Sigmoid colon (tissue), 6 donors: ENCODE measurements at regions not wholly inside any gene's neighbourhood (a gene's known extent, or its start where the extent isn't known, plus 50 kb on each side); places are given as distances from the start of the nearest gene placed in this dataset.

Experiments used
- DNase-seq: peaks from one replicate; pipeline ENCODE4 v3.0.0-alpha.2; 2019
- H3K27ac ChIP-seq, 4 donors: fragments of 200-600 bp; sonication (generic); one replicate each; pipeline ENCODE4 v1.5.1; 2016 to 2019; ENCODE audit warnings: mild to moderate bottlenecking in 1 of 4
- H3K27me3 ChIP-seq, 3 donors: fragments of 200-600 bp; sonication (generic); one replicate each; pipeline ENCODE4 v1.5.1; 2019; ENCODE audit warnings: mild to moderate bottlenecking in 1 of 3
- H3K36me3 ChIP-seq, 4 donors: fragments of 200-600 bp; sonication (generic); one replicate each; pipeline ENCODE4 v1.5.1; 2016 to 2019
- H3K4me1 ChIP-seq, 4 donors: fragments of 200-600 bp; sonication (generic); one replicate each; pipeline ENCODE4 v1.5.1; 2017 to 2019
- H3K4me3 ChIP-seq, 4 donors: fragments of 200-600 bp; sonication (generic); one replicate each; pipeline ENCODE4 v1.5.1; 2017 to 2019; ENCODE audit warnings: mild to moderate bottlenecking in 2 of 4, moderate library complexity in 1 of 4
- H3K9me3 ChIP-seq, 4 donors: fragments of 200-600 bp in 3 of 4; sonication (generic) in 3 of 4; one replicate each; pipeline versions ENCODE4 v1.5.1 to v1.6.1; 2013 to 2019
- CTCF ChIP-seq, 4 experiments: fragments of 450-650 bp in 3 of 4; fragments of 200-600 bp in 1 of 4; IDR thresholded peaks; one replicate each; pipeline ENCODE4 v1.5.1; 2016 to 2019; ENCODE audit warnings: antibody characterized with exemption in 4 of 4, mild to moderate bottlenecking in 3 of 4, moderate library complexity in 2 of 4
- EP300 ChIP-seq, 4 donors: sonication (generic); formaldehyde crosslinking; IDR thresholded peaks; one replicate each; pipeline ENCODE4 v1.6.1; 2017; ENCODE audit warnings: antibody characterized with exemption in 4 of 4
- POLR2A ChIP-seq, 2 donors: fragments of 450-650 bp; IDR thresholded peaks; one replicate each; pipeline ENCODE4 v1.6.1; 2016; ENCODE audit warnings: antibody characterized with exemption in 2 of 2, mild to moderate bottlenecking in 2 of 2, moderate library complexity in 2 of 2
- POLR2AphosphoS5 ChIP-seq, 4 donors: sonication (generic); formaldehyde crosslinking; IDR thresholded peaks; one replicate each; pipeline ENCODE4 v1.6.1; 2017; ENCODE audit warnings: antibody characterized with exemption in 4 of 4
- WGBS, 2 donors: extraction: QIAGEN DNeasy Blood & Tissue Kit; methylation state at CpG; one replicate each; pipeline ENCODE4 v1.1.7; 2013; 5-methylcytosine and 5-hydroxymethylcytosine counted together
- intact Hi-C: fragments of 100-400 bp; cut with DNase I; formaldehyde crosslinking; loops from one replicate; pipeline ENCODE4 v1.15.1; 2023
- donor health status: healthy with polysubstance abuse.
- donor health status: healthy.

GRCh38 chr17:64773836-64774761 lies 112.0 kb upstream of the SMURF2 start:
- no peak overlapping the region for H3K4me3 ChIP-seq
- 34 to 65% methylated on average over 18 of the region's 18 CpGs for WGBS, 2 donors
- peaks cover 10 to 15% (median 12%) of the 10 kb centered on the region in 3 donors for H3K27me3 ChIP-seq
- H3K9me3 ChIP-seq = no peaks in the 10 kb centered on the region
- intact Hi-C loops = no loop called here
- TF ChIP-seq POLR2AphosphoS5 (IDR thresholded peaks at IDR 0.05) = no peak
- peak in 1 of 2 donors; percentile 14 for TF ChIP-seq POLR2A (IDR thresholded peaks at IDR 0.05)
- DNase-seq = no peak
- H3K27ac ChIP-seq = no peak overlapping the region
- no peaks in the 10 kb centered on the region for H3K36me3 ChIP-seq
- H3K4me1 ChIP-seq = peaks cover 0 to 32% (median 28%) of the 10 kb centered on the region in 4 donors

- WGBS, 2 donors = 72 to 73% methylated on average over 6 of the region's 6 CpGs
- H3K27me3 ChIP-seq = peaks cover 5 to 8% (median 5%) of the 10 kb centered on the region in 3 donors
- intact Hi-C loops = no loop called here
- H3K36me3 ChIP-seq = no peaks in the 10 kb centered on the region
- TF ChIP-seq POLR2AphosphoS5 (IDR thresholded peaks at IDR 0.05) (no peak), CTCF (IDR thresholded peaks at IDR 0.05) (no peak), EP300 (IDR thresholded peaks at IDR 0.05) (no peak), POLR2A (IDR thresholded peaks at IDR 0.05) (no peak)
- no peaks in the 10 kb centered on the region for H3K9me3 ChIP-seq
- DNase-seq = no peak
- no peak overlapping the region for H3K27ac ChIP-seq
- H3K4me3 ChIP-seq = no peak overlapping the region
- H3K4me1 ChIP-seq = peaks cover 0 to 25% (median 21%) of the 10 kb centered on the region in 4 donors
These were observed 111.3 kb upstream of the SMURF2 start for GRCh38 chr17:64773386-64773835.

- TF ChIP-seq EP300 (IDR thresholded peaks at IDR 0.05) (no peak), POLR2A (IDR thresholded peaks at IDR 0.05) (no peak), CTCF (IDR thresholded peaks at IDR 0.05) (no peak), POLR2AphosphoS5 (IDR thresholded peaks at IDR 0.05) (no peak)
- H3K27me3 ChIP-seq = peaks cover 0 to 2% (median 0%) of the 10 kb centered on the region in 3 donors
- no peaks in the 10 kb centered on the region for H3K36me3 ChIP-seq
- H3K4me1 ChIP-seq = peaks cover 0 to 19% (median 16%) of the 10 kb centered on the region in 4 donors
- WGBS, 2 donors = 94 to 96% methylated on average over 6 of the region's 6 CpGs
- intact Hi-C loops = no loop called here
- no peak for DNase-seq
- no peak overlapping the region for H3K4me3 ChIP-seq
- no peak overlapping the region for H3K27ac ChIP-seq
- H3K9me3 ChIP-seq = no peaks in the 10 kb centered on the region
These were observed 110.8 kb upstream of the SMURF2 start for GRCh38 chr17:64772845-64773299.

- intact Hi-C loops = no loop called here
- no peak for DNase-seq
- Histone ChIP-seq H3K27me3 (no peaks in the 10 kb centered on the region), H3K27ac (no peak overlapping the region), H3K4me1 (peaks cover 0 to 13% (median 9%) of the 10 kb centered on the region in 4 donors), H3K36me3 (no peaks in the 10 kb centered on the region), H3K9me3 (no peaks in the 10 kb centered on the region), H3K4me3 (no peak overlapping the region)
- WGBS, 2 donors = 80 to 81% methylated on average over 5 of the region's 5 CpGs
- TF ChIP-seq EP300 (IDR thresholded peaks at IDR 0.05) (no peak), POLR2A (IDR thresholded peaks at IDR 0.05) (no peak), POLR2AphosphoS5 (IDR thresholded peaks at IDR 0.05) (no peak), CTCF (IDR thresholded peaks at IDR 0.05) (no peak)
These were observed 110.1 kb upstream of the SMURF2 start for GRCh38 chr17:64771980-64772844.

- no peak for DNase-seq
- 96 to 97% methylated on average over 7 of the region's 7 CpGs for WGBS, 2 donors
- H3K36me3 ChIP-seq = no peaks in the 10 kb centered on the region
- no peak overlapping the region for H3K4me3 ChIP-seq
- no peaks in the 10 kb centered on the region for H3K27me3 ChIP-seq
- H3K4me1 ChIP-seq = no peaks in the 10 kb centered on the region
- H3K27ac ChIP-seq = no peak overlapping the region
- H3K9me3 ChIP-seq = no peaks in the 10 kb centered on the region
- TF ChIP-seq EP300 (IDR thresholded peaks at IDR 0.05) = no peak
- no peak for TF ChIP-seq CTCF (IDR thresholded peaks at IDR 0.05)
- no peak for TF ChIP-seq POLR2AphosphoS5 (IDR thresholded peaks at IDR 0.05)
- no peak for TF ChIP-seq POLR2A (IDR thresholded peaks at IDR 0.05)
- intact Hi-C loops = no loop called here
These were observed 107.6 kb upstream of the SMURF2 start for GRCh38 chr17:64769712-64770111.
